ENCODE measurements at regions not wholly inside any gene's neighbourhood (a gene's known extent, or its start where the extent isn't known, plus 50 kb on each side); places are given as distances from the start of the nearest gene placed in this dataset.

GRCh38 chr3:82000773-82001172 is 239.3 kb upstream of the GBE1 start:
- TF ChIP-seq ZNF8 (CRISPR knock-in tag; IDR thresholded peaks at IDR 0.05) (no peak), CSRNP3 (CRISPR knock-in tag; IDR thresholded peaks at IDR 0.05) (no peak), POU6F1 (CRISPR knock-in tag; IDR thresholded peaks at IDR 0.05; ENCODE audit: borderline replicate concordance, low read depth) (no peak), CREB5 (CRISPR knock-in tag; IDR thresholded peaks at IDR 0.05; ENCODE audit: low read depth) (no peak), ISL1 (CRISPR knock-in tag; IDR thresholded peaks at IDR 0.05) (no peak), TSHZ2 (CRISPR knock-in tag; IDR thresholded peaks at IDR 0.05) (no peak), ZFP3 (CRISPR knock-in tag; IDR thresholded peaks at IDR 0.05) (no peak), PATZ1 (CRISPR knock-in tag; IDR thresholded peaks at IDR 0.05; ENCODE audit: borderline replicate concordance) (no peak), BACH2 (CRISPR knock-in tag; IDR thresholded peaks at IDR 0.05; ENCODE audit: borderline replicate concordance) (no peak)
